ENCODE measurements at regions not wholly inside any gene's neighbourhood (a gene's known extent, or its start where the extent isn't known, plus 50 kb on each side); places are given as distances from the start of the nearest gene placed in this dataset.

- H3K9me3 ChIP-seq (ENCODE audit: low read depth, low read length, poor library complexity, severe bottlenecking) = no peaks in the 10 kb centered on the region
- no TSS peak for BruUV-seq (replicated peaks)
- ChIA-PET POLR2A (ENCODE audit: low non-redundant PET) (no interaction called here), CTCF (no interaction called here)
- H3K4me1 ChIP-seq (ENCODE audit: insufficient read depth, low read length, poor library complexity, severe bottlenecking) = no peaks in the 10 kb centered on the region
- no peak for DNase-seq (ENCODE audit: low spot score)
- no peaks in the 10 kb centered on the region for H3K36me3 ChIP-seq (ENCODE audit: insufficient read depth, low read length, poor library complexity, severe bottlenecking)
- no peak overlapping the region for H3K27ac ChIP-seq (ENCODE audit: low read depth, low read length, poor library complexity, severe bottlenecking)
- no peak overlapping the region for H3K4me3 ChIP-seq (ENCODE audit: low read depth, low read length, poor library complexity, severe bottlenecking)
- TF ChIP-seq CTCF (conservative IDR thresholded peaks at IDR 0.05; ENCODE audit: low read depth, low read length) (no peak), EZH2 (IDR thresholded peaks at IDR 0.05; ENCODE audit: borderline replicate concordance, low read depth, low read length, poor library complexity, severe bottlenecking) (no peak)
- no peaks in the 10 kb centered on the region for H3K27me3 ChIP-seq (replicated peaks; ENCODE audit: insufficient read depth, low read depth, low read length, poor library complexity)
- intact Hi-C loops (cut with micrococcal nuclease; ENCODE audit: unreplicated experiment) = no loop called here
These were observed 621.5 kb downstream of the TENT5A start for GRCh38 chr6:81130969-81131368.

GRCh38 chr6:81130061-81130460 lies 622.4 kb downstream of the TENT5A start:
- ChIA-PET CTCF (no interaction called here), POLR2A (ENCODE audit: low non-redundant PET) (no interaction called here)
- H3K36me3 ChIP-seq (ENCODE audit: insufficient read depth, low read length, poor library complexity, severe bottlenecking) = no peaks in the 10 kb centered on the region
- no TSS peak for BruUV-seq (replicated peaks)
- TF ChIP-seq EZH2 (IDR thresholded peaks at IDR 0.05; ENCODE audit: borderline replicate concordance, low read depth, low read length, poor library complexity, severe bottlenecking) (no peak), CTCF (conservative IDR thresholded peaks at IDR 0.05; ENCODE audit: low read depth, low read length) (no peak)
- intact Hi-C loops (cut with micrococcal nuclease; ENCODE audit: unreplicated experiment) = no loop called here
- no peak overlapping the region for H3K4me3 ChIP-seq (ENCODE audit: low read depth, low read length, poor library complexity, severe bottlenecking)
- no peaks in the 10 kb centered on the region for H3K4me1 ChIP-seq (ENCODE audit: insufficient read depth, low read length, poor library complexity, severe bottlenecking)
- no peaks in the 10 kb centered on the region for H3K9me3 ChIP-seq (ENCODE audit: low read depth, low read length, poor library complexity, severe bottlenecking)
- no peak for DNase-seq (ENCODE audit: low spot score)
- H3K27me3 ChIP-seq (replicated peaks; ENCODE audit: insufficient read depth, low read depth, low read length, poor library complexity) = no peaks in the 10 kb centered on the region
- no peak overlapping the region for H3K27ac ChIP-seq (ENCODE audit: low read depth, low read length, poor library complexity, severe bottlenecking)

GRCh38 chr6:81128671-81129070 lies 623.8 kb downstream of the TENT5A start:
- BruUV-seq (replicated peaks) = no TSS peak
- ChIA-PET POLR2A (ENCODE audit: low non-redundant PET) (no interaction called here), CTCF (no interaction called here)
- Histone ChIP-seq H3K4me1 (ENCODE audit: insufficient read depth, low read length, poor library complexity, severe bottlenecking) (no peaks in the 10 kb centered on the region), H3K27ac (ENCODE audit: low read depth, low read length, poor library complexity, severe bottlenecking) (no peak overlapping the region), H3K4me3 (ENCODE audit: low read depth, low read length, poor library complexity, severe bottlenecking) (no peak overlapping the region), H3K9me3 (ENCODE audit: low read depth, low read length, poor library complexity, severe bottlenecking) (no peaks in the 10 kb centered on the region), H3K36me3 (ENCODE audit: insufficient read depth, low read length, poor library complexity, severe bottlenecking) (no peaks in the 10 kb centered on the region), H3K27me3 (replicated peaks; ENCODE audit: insufficient read depth, low read depth, low read length, poor library complexity) (no peaks in the 10 kb centered on the region)
- no peak for TF ChIP-seq CTCF (conservative IDR thresholded peaks at IDR 0.05; ENCODE audit: low read depth, low read length)
- no peak for TF ChIP-seq EZH2 (IDR thresholded peaks at IDR 0.05; ENCODE audit: borderline replicate concordance, low read depth, low read length, poor library complexity, severe bottlenecking)
- no peak for DNase-seq (ENCODE audit: low spot score)
- intact Hi-C loops (cut with micrococcal nuclease; ENCODE audit: unreplicated experiment) = no loop called here
